Ovary (tissue), 3 donors: ENCODE measurements at regions not wholly inside any gene's neighbourhood (a gene's known extent, or its start where the extent isn't known, plus 50 kb on each side); places are given as distances from the start of the nearest gene placed in this dataset.

Experiments used
- POLR2A ChIP-seq: fragments of 450-650 bp; IDR thresholded peaks from one replicate; pipeline ENCODE4 v1.6.1; 2017; ENCODE audit warnings: antibody characterized with exemption, mild to moderate bottlenecking, moderate library complexity
- TF ChIP-seq, protein P1 (sequence below), 3 donors: fragments of 450-650 bp in 2 of 3; fragments of 200-600 bp in 1 of 3; IDR thresholded peaks; one replicate each; pipeline versions ENCODE4 v1.5.1 to v1.8.0; 2016 to 2022; ENCODE audit warnings: antibody characterized with exemption in 3 of 3, mild to moderate bottlenecking in 1 of 3
- donor health status: DM: no; HTN: no; CAD: no.

- TF ChIP-seq POLR2A, result no peak
- TF ChIP-seq, protein P1, sequence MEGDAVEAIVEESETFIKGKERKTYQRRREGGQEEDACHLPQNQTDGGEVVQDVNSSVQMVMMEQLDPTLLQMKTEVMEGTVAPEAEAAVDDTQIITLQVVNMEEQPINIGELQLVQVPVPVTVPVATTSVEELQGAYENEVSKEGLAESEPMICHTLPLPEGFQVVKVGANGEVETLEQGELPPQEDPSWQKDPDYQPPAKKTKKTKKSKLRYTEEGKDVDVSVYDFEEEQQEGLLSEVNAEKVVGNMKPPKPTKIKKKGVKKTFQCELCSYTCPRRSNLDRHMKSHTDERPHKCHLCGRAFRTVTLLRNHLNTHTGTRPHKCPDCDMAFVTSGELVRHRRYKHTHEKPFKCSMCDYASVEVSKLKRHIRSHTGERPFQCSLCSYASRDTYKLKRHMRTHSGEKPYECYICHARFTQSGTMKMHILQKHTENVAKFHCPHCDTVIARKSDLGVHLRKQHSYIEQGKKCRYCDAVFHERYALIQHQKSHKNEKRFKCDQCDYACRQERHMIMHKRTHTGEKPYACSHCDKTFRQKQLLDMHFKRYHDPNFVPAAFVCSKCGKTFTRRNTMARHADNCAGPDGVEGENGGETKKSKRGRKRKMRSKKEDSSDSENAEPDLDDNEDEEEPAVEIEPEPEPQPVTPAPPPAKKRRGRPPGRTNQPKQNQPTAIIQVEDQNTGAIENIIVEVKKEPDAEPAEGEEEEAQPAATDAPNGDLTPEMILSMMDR (IDR thresholded peaks at IDR 0.05), result no peak
Observed at GRCh38 chr6:104218116-104218515, 641.6 kb downstream of the HACE1 start.
